Stimulated activated CD4-positive, alpha-beta T cell treated with anti-CD3 and anti-CD28 coated beads, Interleukin-1b, Interleukin-23, amount 100 ng/mL, for 4 hours (primary cell): ENCODE measurements at regions not wholly inside any gene's neighbourhood (a gene's known extent, or its start where the extent isn't known, plus 50 kb on each side); places are given as distances from the start of the nearest gene placed in this dataset.
A peak's percentile ranks its signal among the peaks of the same experiment; 100 is the strongest.

ENCODE experiments used
- DNase-seq, 2 donors: peaks; one replicate each; pipeline ENCODE4 v3.0.0-alpha.2; 2020; ENCODE audit warnings: low read depth in 2 of 2

DNA sequence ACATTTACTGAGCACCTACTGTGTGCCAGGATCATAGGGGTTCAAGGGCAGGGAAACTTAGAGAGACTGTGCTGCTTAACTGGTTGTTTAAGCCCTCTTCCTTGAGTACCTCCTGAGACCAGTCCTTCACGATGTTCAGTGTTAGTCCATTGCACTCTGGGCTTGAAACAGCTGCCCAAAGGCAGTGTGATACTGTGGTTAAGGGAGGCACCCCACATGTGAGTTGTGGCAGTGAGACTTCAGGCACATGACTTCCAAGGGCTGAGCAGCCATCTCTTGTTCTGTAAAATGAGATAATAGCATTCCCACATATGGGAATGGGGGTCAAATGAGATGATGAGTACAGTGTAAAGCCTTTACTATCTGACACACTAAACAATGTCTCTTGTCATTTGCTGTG is 75.1 kb downstream of the LINGO1 start:
- DNase-seq: no peak

- no peak for DNase-seq
These were observed 75.6 kb downstream of the LINGO1 start for GRCh38 chr15:77557144-77557543.

GRCh38 chr15:77556622-77557021 is 76.1 kb downstream of the LINGO1 start:
- DNase-seq: no peak

GRCh38 chr15:77555232-77555631 is 77.5 kb downstream of the LINGO1 start:
- DNase-seq: no peak

- no peak for DNase-seq
These were observed 78.2 kb downstream of the LINGO1 start for GRCh38 chr15:77554306-77555080.

GRCh38 chr15:77553695-77554094 is 79.0 kb downstream of the LINGO1 start:
- no peak for DNase-seq

- DNase-seq: no peak
These were observed 79.5 kb downstream of the LINGO1 start for GRCh38 chr15:77553257-77553656.

DNA sequence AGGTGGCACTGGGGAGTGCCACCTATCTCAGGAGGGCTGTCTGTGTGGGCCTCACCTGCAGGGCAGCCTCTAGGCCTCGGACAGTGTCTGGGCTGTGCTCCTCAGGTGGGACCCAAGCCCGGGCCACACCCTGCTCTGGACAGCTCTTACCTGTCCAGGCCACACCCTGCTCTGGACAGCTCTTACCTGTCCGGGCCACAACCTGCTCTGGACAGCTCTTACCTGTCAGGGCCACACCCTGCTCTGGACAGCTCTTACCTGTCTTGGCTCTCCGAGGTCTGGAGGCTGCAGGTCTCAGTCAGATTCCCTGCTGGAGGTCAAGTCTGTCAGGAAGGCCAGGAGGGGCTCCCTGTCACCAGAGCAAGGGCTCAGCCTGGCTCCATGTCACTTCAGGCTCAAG is 80.6 kb downstream of the LINGO1 start:
- DNase-seq: no peak

- DNase-seq: no peak
These were observed 82.1 kb downstream of the LINGO1 start for GRCh38 chr15:77550301-77551251.

- no peak for DNase-seq
These were observed 83.0 kb downstream of the LINGO1 start for GRCh38 chr15:77549576-77550288.

- DNase-seq: no peak
These were observed 83.8 kb downstream of the LINGO1 start for GRCh38 chr15:77548589-77549557.

DNA sequence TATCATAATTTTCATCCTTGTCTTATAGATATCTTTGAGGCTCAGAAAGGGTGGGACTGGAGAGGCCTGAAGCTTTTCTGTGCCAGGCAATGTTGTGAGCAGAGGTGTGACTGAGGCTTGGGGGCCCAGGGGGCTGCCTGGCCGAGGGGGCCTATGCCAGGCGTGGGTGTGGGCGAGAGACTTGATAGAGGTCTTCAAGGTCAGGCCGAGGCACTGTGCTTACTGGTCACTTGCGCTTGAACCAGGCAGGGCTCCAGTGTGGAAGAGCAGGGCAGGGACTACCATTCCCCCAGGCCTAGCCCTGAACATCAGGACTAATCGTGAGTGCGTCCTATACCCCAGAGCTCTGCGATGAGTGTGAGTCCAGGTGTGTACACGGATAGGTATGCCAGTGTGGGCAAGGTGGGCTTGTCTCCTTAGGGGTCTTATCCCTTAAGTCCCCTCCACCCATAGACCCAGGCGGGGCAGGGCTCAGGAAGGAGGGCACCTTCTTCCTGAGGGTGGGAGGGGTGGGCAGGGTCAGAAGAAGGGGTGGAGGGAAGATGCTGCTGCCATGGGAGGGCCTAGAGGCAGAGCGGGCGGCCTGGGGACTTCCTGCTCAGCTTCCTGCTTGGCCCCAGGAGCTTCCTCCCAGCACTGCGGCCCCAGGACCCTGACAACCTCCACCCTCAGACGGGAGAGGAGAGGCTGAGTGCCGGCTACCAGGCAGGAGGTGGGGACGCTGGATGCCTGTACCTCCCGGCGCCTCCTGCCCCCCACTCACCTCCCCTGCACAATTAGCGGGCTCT is 84.7 kb downstream of the LINGO1 start:
- DNase-seq: no peak

DNA sequence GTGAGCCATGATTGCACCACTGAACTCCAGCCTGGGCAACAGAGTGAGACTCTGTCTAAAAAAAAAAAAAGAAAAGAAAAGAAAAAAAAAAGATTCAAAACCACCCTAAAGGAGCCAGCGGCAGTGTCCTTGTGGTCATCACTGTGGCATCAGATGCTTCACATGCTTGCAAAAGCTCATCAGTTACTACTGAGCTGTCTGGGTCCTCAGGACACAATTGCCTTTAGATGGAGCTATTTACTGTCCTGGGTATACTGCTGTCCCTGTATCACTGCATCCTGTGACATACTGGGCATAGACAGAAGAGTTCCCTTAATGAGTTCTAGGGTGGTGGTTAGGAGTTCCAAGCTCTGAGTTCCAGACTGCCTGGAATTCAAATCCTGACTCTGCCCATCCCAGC is 85.8 kb downstream of the LINGO1 start:
- no peak for DNase-seq

GRCh38 chr15:77546050-77546501 is 86.6 kb downstream of the LINGO1 start:
- DNase-seq: no peak

DNA sequence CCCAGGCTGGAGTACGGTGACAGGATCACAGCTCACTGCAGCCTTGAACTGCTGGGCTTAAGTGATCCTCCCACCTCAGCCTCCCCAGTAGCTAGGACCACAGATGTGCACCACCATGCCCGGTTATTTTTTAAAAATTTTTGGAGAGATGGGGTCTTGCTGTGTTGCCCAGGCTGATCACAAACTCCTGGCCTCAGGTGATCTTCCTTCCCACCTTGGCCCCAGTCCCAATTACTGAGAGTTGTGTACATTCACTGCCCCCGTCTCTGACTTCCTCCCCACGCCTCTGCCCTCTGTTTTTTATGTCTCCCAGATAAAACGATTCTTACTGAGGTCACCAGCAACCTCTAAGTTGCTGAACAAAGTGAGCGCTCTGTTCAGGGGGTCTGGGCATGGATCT is 87.7 kb downstream of the LINGO1 start:
- no peak for DNase-seq

- DNase-seq: no peak
These were observed 88.5 kb downstream of the LINGO1 start for GRCh38 chr15:77544162-77544561.

DNA sequence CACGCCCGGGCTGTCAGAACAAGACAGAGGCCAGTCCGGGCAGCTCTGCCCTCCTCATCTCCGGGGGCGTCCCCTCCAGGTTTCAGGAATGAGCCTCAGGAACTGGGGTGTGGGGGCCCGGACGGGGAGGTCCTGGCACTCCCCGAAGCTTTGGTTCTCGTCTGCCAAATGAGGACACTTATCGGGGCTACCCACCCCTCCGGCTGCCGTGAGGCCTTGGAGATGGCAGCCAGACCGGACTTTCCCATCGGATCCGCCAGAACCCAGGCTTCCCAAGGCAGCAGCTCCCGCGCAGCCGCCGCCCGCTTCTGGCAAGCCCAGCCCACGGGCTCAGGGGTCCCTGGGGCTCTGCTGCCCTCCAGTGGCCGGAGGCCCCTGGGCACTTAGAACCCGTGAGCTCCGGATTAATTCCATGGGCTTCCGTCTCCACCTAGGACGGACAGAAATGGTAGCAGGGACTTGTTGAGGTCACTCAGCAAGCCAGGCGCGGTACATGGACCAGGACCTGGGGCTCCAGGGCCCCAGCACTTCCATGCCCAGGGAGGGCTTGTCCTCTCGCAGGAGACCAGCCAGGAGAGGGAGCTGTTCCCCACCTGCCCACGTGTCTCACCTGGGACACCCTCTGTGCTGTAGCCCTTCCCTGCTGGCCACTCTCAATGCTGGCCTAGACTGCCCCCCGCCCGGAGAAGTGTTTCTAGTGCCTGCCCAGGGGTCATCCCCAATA is 89.4 kb downstream of the LINGO1 start:
- DNase-seq: peak; percentile 58 to 76

GRCh38 chr15:77542491-77543001 is 90.2 kb downstream of the LINGO1 start:
- DNase-seq: no peak
